ENCODE measurements at regions not wholly inside any gene's neighbourhood (a gene's known extent, or its start where the extent isn't known, plus 50 kb on each side); places are given as distances from the start of the nearest gene placed in this dataset.
"Not testable (repeated sequence)": the region's sequence is repeated elsewhere in the genome, so short reads cannot be mapped to it uniquely, and the experiment has no call there.

- Histone ChIP-seq H3K9me3 (ENCODE audit: insufficient read depth, low read length) (no peaks in the 10 kb centered on the region), H3K36me3 (replicated peaks; ENCODE audit: low read depth, low read length) (no peaks in the 10 kb centered on the region), H3K4me1 (ENCODE audit: low read length) (no peaks in the 10 kb centered on the region)
Observed at GRCh38 chr5:142211918-142212317, 103.3 kb downstream of the NDFIP1 start.

GRCh38 chr5:142210864-142211412 lies 102.4 kb downstream of the NDFIP1 start:
- no peak overlapping the region for H3K4me3 ChIP-seq (ENCODE audit: low read length)
- H3K9me3 ChIP-seq (ENCODE audit: insufficient read depth, low read length): no peaks in the 10 kb centered on the region
- no peaks in the 10 kb centered on the region for H4K20me1 ChIP-seq (ENCODE audit: insufficient read depth, low read length)
- no peak overlapping the region for H2AFZ ChIP-seq (ENCODE audit: low read depth, low read length)
- H3K4me2 ChIP-seq (ENCODE audit: low read length): no peak overlapping the region
- no peak overlapping the region for H3K27ac ChIP-seq (ENCODE audit: low read length)
- H3K79me2 ChIP-seq (ENCODE audit: low read length): no peaks in the 10 kb centered on the region
- H3K9ac ChIP-seq (ENCODE audit: low read length): no peak overlapping the region
- no peaks in the 10 kb centered on the region for H3K36me3 ChIP-seq (replicated peaks; ENCODE audit: low read depth, low read length)
- 0 out of 2 replicates have a peak, but pooled peaks cover 6% of the 10 kb centered on the region for H3K27me3 ChIP-seq (ENCODE audit: low read depth, low read length)
- no peak for TF ChIP-seq EZH2phosphoT487 (IDR thresholded peaks at IDR 0.05; ENCODE audit: low read depth)
- TF ChIP-seq, protein P1, sequence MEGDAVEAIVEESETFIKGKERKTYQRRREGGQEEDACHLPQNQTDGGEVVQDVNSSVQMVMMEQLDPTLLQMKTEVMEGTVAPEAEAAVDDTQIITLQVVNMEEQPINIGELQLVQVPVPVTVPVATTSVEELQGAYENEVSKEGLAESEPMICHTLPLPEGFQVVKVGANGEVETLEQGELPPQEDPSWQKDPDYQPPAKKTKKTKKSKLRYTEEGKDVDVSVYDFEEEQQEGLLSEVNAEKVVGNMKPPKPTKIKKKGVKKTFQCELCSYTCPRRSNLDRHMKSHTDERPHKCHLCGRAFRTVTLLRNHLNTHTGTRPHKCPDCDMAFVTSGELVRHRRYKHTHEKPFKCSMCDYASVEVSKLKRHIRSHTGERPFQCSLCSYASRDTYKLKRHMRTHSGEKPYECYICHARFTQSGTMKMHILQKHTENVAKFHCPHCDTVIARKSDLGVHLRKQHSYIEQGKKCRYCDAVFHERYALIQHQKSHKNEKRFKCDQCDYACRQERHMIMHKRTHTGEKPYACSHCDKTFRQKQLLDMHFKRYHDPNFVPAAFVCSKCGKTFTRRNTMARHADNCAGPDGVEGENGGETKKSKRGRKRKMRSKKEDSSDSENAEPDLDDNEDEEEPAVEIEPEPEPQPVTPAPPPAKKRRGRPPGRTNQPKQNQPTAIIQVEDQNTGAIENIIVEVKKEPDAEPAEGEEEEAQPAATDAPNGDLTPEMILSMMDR (IDR thresholded peaks at IDR 0.05; ENCODE audit: low read depth, low read length): no peak
- H3K4me1 ChIP-seq (ENCODE audit: low read length): no peaks in the 10 kb centered on the region

More at GRCh38 chr5:142211918-142212317, 103.3 kb downstream of the NDFIP1 start:
- no peak overlapping the region for H3K4me2 ChIP-seq (ENCODE audit: low read length)
- H3K27me3 ChIP-seq (ENCODE audit: low read depth, low read length): 0 out of 2 replicates have a peak, but pooled peaks cover 6% of the 10 kb centered on the region
- no peak overlapping the region for H3K4me3 ChIP-seq (ENCODE audit: low read length)
- H3K9ac ChIP-seq (ENCODE audit: low read length): no peak overlapping the region
- H3K79me2 ChIP-seq (ENCODE audit: low read length): no peaks in the 10 kb centered on the region
- no peak overlapping the region for H3K27ac ChIP-seq (ENCODE audit: low read length)
- H2AFZ ChIP-seq (ENCODE audit: low read depth, low read length): no peak overlapping the region
- TF ChIP-seq EZH2phosphoT487 (IDR thresholded peaks at IDR 0.05; ENCODE audit: low read depth): no peak
- H4K20me1 ChIP-seq (ENCODE audit: insufficient read depth, low read length): no peaks in the 10 kb centered on the region

DNA sequence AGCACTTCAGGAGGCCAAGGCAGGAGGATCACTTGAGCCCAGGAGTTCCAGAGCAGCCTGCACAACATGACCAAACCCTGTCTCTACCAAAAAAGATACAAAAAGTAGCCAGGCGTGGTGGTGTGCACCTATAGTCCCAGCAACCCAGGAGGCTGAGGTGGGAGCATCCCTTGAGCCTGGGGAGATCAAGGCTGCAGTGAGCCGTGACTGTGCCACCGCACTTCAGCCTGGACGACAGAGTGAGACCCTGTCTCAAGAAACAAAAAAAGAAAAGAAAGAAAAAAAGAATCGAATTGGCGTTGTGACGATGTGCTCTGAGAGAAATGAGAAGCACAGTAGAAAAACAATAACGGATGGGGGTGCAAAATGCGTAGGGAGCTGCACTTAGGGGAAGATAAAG lies 101.4 kb downstream of the NDFIP1 start:
- H4K20me1 ChIP-seq (ENCODE audit: insufficient read depth, low read length): no peaks in the 10 kb centered on the region

GRCh38 chr5:142208777-142209312 lies 100.3 kb downstream of the NDFIP1 start:
- no peak overlapping the region for H3K9ac ChIP-seq (ENCODE audit: low read length)
- H3K9me3 ChIP-seq (ENCODE audit: insufficient read depth, low read length): no peaks in the 10 kb centered on the region
- 0 out of 2 replicates have a peak, but pooled peaks cover 6% of the 10 kb centered on the region for H3K27me3 ChIP-seq (ENCODE audit: low read depth, low read length)
- H3K4me1 ChIP-seq (ENCODE audit: low read length): no peaks in the 10 kb centered on the region
- no peak overlapping the region for H3K27ac ChIP-seq (ENCODE audit: low read length)
- no peak overlapping the region for H3K4me3 ChIP-seq (ENCODE audit: low read length)
- H3K4me2 ChIP-seq (ENCODE audit: low read length): no peak overlapping the region
- no peaks in the 10 kb centered on the region for H4K20me1 ChIP-seq (ENCODE audit: insufficient read depth, low read length)
- H2AFZ ChIP-seq (ENCODE audit: low read depth, low read length): no peak overlapping the region
- no peak for TF ChIP-seq EZH2phosphoT487 (IDR thresholded peaks at IDR 0.05; ENCODE audit: low read depth)
- TF ChIP-seq, protein P1 (IDR thresholded peaks at IDR 0.05; ENCODE audit: low read depth, low read length): no peak
- no peaks in the 10 kb centered on the region for H3K79me2 ChIP-seq (ENCODE audit: low read length)
- H3K36me3 ChIP-seq (replicated peaks; ENCODE audit: low read depth, low read length): no peaks in the 10 kb centered on the region

More for the DNA sequence above, 101.4 kb downstream of the NDFIP1 start:
- H3K4me3 ChIP-seq (ENCODE audit: low read length): no peak overlapping the region
- H3K4me1 ChIP-seq (ENCODE audit: low read length): no peaks in the 10 kb centered on the region
- no peak overlapping the region for H3K9ac ChIP-seq (ENCODE audit: low read length)
- H3K4me2 ChIP-seq (ENCODE audit: low read length): no peak overlapping the region
- no peaks in the 10 kb centered on the region for H3K36me3 ChIP-seq (replicated peaks; ENCODE audit: low read depth, low read length)
- TF ChIP-seq, protein P1 (IDR thresholded peaks at IDR 0.05; ENCODE audit: low read depth, low read length): no peak
- no peak for TF ChIP-seq EZH2phosphoT487 (IDR thresholded peaks at IDR 0.05; ENCODE audit: low read depth)
- no peak overlapping the region for H2AFZ ChIP-seq (ENCODE audit: low read depth, low read length)
- H3K27me3 ChIP-seq (ENCODE audit: low read depth, low read length): 0 out of 2 replicates have a peak, but pooled peaks cover 6% of the 10 kb centered on the region
- no peaks in the 10 kb centered on the region for H3K9me3 ChIP-seq (ENCODE audit: insufficient read depth, low read length)
- H3K27ac ChIP-seq (ENCODE audit: low read length): no peak overlapping the region
- H3K79me2 ChIP-seq (ENCODE audit: low read length): no peaks in the 10 kb centered on the region

GRCh38 chr5:142208244-142208643 lies 99.7 kb downstream of the NDFIP1 start:
- H4K20me1 ChIP-seq (ENCODE audit: insufficient read depth, low read length); H3K27me3 ChIP-seq (ENCODE audit: low read depth, low read length); H3K4me3 ChIP-seq (ENCODE audit: low read length); H3K9ac ChIP-seq (ENCODE audit: low read length); H3K4me2 ChIP-seq (ENCODE audit: low read length); H2AFZ ChIP-seq (ENCODE audit: low read depth, low read length); H3K27ac ChIP-seq (ENCODE audit: low read length); H3K4me1 ChIP-seq (ENCODE audit: low read length); H3K79me2 ChIP-seq (ENCODE audit: low read length); H3K36me3 ChIP-seq (replicated peaks; ENCODE audit: low read depth, low read length); H3K9me3 ChIP-seq (ENCODE audit: insufficient read depth, low read length): not testable (repeated sequence)

Data from OCI-LY3 (cell line).